HepG2 (cell line): ENCODE measurements at regions not wholly inside any gene's neighbourhood (a gene's known extent, or its start where the extent isn't known, plus 50 kb on each side); places are given as distances from the start of the nearest gene placed in this dataset.

Experiments
- ATAC-seq: fragments of 200-7000 bp; cut with Tn5 transposase; 3 replicates; pipeline ENCODE4 v1.9.1; 2020; ENCODE audit warnings: mild to moderate bottlenecking, moderate library complexity
- BruUV-seq: library from RNA; stranded (reverse); fragments of 400-500 nt; replicated peaks from 2 replicates; lab custom pipeline; 2021; lab: Mats Ljungman, UMichigan
- CTCF ChIA-PET: fragments of 300-600 bp; formaldehyde crosslinking; extraction: SDS; loops from one replicate; lab custom pipeline; 2021; ENCODE audit warnings: low total read pairs, inconsistent platforms, low intra/inter-chr PET ratio; lab: Yijun Ruan, JAX
- POLR2A ChIA-PET: fragments of 350-600 bp; sonication (Branson Sonifier 250); formaldehyde crosslinking; loops from one replicate; lab custom pipeline; 2020; ENCODE audit warnings: antibody characterized with exemption, inconsistent platforms; lab: Yijun Ruan, JAX
- DNase-seq: peaks from one replicate; pipeline ENCODE4 v3.0.0-alpha.2; 2015; ENCODE audit warnings: low spot score
- FAIRE-seq: peaks from 3 replicates; lab custom pipeline; 2011; peaks lifted over from hg19 to GRCh38; lab: Jason Lieb, UNC
- H2AFZ ChIP-seq: one replicate; pipeline ENCODE4 v1.6.1; 2011; ENCODE audit warnings: low read length, inconsistent platforms
- H3K27ac ChIP-seq: fragments of 300-600 bp; 3 replicates; pipeline ENCODE4 v1.8.0; 2011; ENCODE audit warnings: mixed run types, mild to moderate bottlenecking, mixed read lengths, low read length, inconsistent platforms; ENCODE audit not compliant: insufficient read depth; ENCODE audit errors: extremely low read length
- H3K27me3 ChIP-seq, 2 experiments: fragments of 200-600 bp in 1 of 2; 2 replicates in 1 of 2; 3 replicates in 1 of 2; pipeline versions ENCODE4 v1.6.0 to v1.8.0; 2011; ENCODE audit warnings: low read length in 2 of 2, mild to moderate bottlenecking in 2 of 2, moderate library complexity in 2 of 2, inconsistent platforms in 1 of 2; ENCODE audit not compliant: insufficient read depth in 2 of 2, control insufficient read depth in 1 of 2
- H3K36me3 ChIP-seq, 2 experiments: fragments of 200-600 bp in 1 of 2; replicated peaks in 1 of 2; 2 replicates in 1 of 2; 3 replicates in 1 of 2; pipeline versions ENCODE4 v1.5.1 to v1.8.0; 2011; ENCODE audit warnings: low read length in 2 of 2, inconsistent platforms in 1 of 2; ENCODE audit not compliant: insufficient read depth in 2 of 2, control insufficient read depth in 1 of 2
- H3K4me1 ChIP-seq: 2 replicates; pipeline ENCODE4 v1.5.1; 2012; ENCODE audit warnings: low read length, inconsistent platforms; ENCODE audit not compliant: insufficient read depth
- H3K4me2 ChIP-seq: 2 replicates; pipeline ENCODE4 v1.6.0; 2011; ENCODE audit warnings: low read depth, low read length, inconsistent platforms
- H3K4me3 ChIP-seq, 3 experiments: fragments of 200-600 bp in 1 of 3; sonication (generic), shearing (Covaris generic) in 1 of 3; replicated peaks in 1 of 3; 2 replicates each; pipeline ENCODE4 v1.5.1; 2011 to 2016; ENCODE audit warnings: low read length in 3 of 3, inconsistent platforms in 2 of 3, low read depth in 2 of 3, mild to moderate bottlenecking in 2 of 3, control low read depth in 1 of 3, mixed read lengths in 1 of 3; ENCODE audit not compliant: insufficient read depth in 1 of 3
- H3K79me2 ChIP-seq: one replicate; pipeline ENCODE4 v1.6.1; 2011; ENCODE audit warnings: low read length, inconsistent platforms; ENCODE audit not compliant: insufficient read depth
- H3K9ac ChIP-seq: 2 replicates; pipeline ENCODE4 v1.6.0; 2011; ENCODE audit warnings: mild to moderate bottlenecking, low read depth, low read length, inconsistent platforms; ENCODE audit not compliant: insufficient read depth
- H3K9me3 ChIP-seq: 2 replicates; pipeline ENCODE4 v1.5.1; 2012; ENCODE audit warnings: mild to moderate bottlenecking, low read length
- H4K20me1 ChIP-seq: 2 replicates; pipeline ENCODE4 v1.6.0; 2011; ENCODE audit warnings: inconsistent platforms, mild to moderate bottlenecking, low read length, moderate library complexity; ENCODE audit not compliant: insufficient read depth
- CENPT ChIP-seq: sonication (generic); formaldehyde crosslinking; IDR thresholded peaks from 2 replicates; pipeline ENCODE4 v1.8.0; 2022; ENCODE audit warnings: low read depth, mild to moderate bottlenecking, moderate library complexity, missing genetic modification reagents
- KLF6 ChIP-seq: IDR thresholded peaks from 2 replicates; pipeline ENCODE4 v1.8.0; 2016; ENCODE audit warnings: missing biosample characterization, missing genetic modification reagents
- PRDM4 ChIP-seq: sonication (generic); formaldehyde crosslinking; IDR thresholded peaks from 2 replicates; pipeline ENCODE4 v1.9.0; 2021; ENCODE audit warnings: missing genetic modification reagents, borderline replicate concordance
- SRSF1 ChIP-seq: fragments of 200-400 bp; formaldehyde crosslinking; optimal IDR thresholded peaks from 2 replicates; pipeline ENCODE3; 2017; ENCODE audit warnings: mild to moderate bottlenecking, low read depth, low read length, moderate library complexity
- YY1 ChIP-seq: IDR thresholded peaks from 2 replicates; pipeline ENCODE4 v1.6.1; 2011; ENCODE audit warnings: low read length, low read depth, moderate library complexity, mild to moderate bottlenecking; ENCODE audit not compliant: insufficient read depth, insufficient replicate concordance
- ZC3H13 ChIP-seq: sonication (generic); formaldehyde crosslinking; IDR thresholded peaks from 2 replicates; pipeline ENCODE4 v1.8.1; 2023; ENCODE audit warnings: mild to moderate bottlenecking, missing genetic modification reagents, moderate library complexity
- ZEB1 ChIP-seq: IDR thresholded peaks from 2 replicates; pipeline ENCODE4 v1.6.1; 2012; ENCODE audit warnings: mild to moderate bottlenecking, low read depth, inconsistent platforms; ENCODE audit not compliant: insufficient replicate concordance
- ZFP41 ChIP-seq: sonication (generic); formaldehyde crosslinking; IDR thresholded peaks from 2 replicates; pipeline ENCODE4 v1.4.0; 2020; ENCODE audit warnings: mild to moderate bottlenecking, missing genetic modification reagents, borderline replicate concordance
- ZNF737 ChIP-seq: sonication (generic); formaldehyde crosslinking; IDR thresholded peaks from 2 replicates; pipeline ENCODE4 v1.5.0; 2020; ENCODE audit warnings: missing genetic modification reagents, mild to moderate bottlenecking, borderline replicate concordance
- WGBS: methylation state at CpG from one replicate; pipeline ENCODE4 v1.1.6; 2017; ENCODE audit warnings: low lambda C conversion rate; 5-methylcytosine and 5-hydroxymethylcytosine counted together
- in situ Hi-C: cut with HindIII; loops from 2 replicates; pipeline ENCODE4 v1.10.0; 2017; ENCODE audit warnings: low pct_unique_long_range_greater_than_20kb; ENCODE audit not compliant: extremely low pct_ligation_motif_present
- intact Hi-C: fragments of 100-400 bp; cut with micrococcal nuclease; formaldehyde crosslinking; loops from one replicate; pipeline ENCODE4 v1.10.0; 2022; ENCODE audit not compliant: unreplicated experiment

- Histone ChIP-seq H3K4me1 (peaks cover 8% of the 10 kb centered on the region), H3K9me3 (no peaks in the 10 kb centered on the region)
- no TSS peak for BruUV-seq
- no peak for ATAC-seq
- TF ChIP-seq SRSF1: no peak
- no peak for TF ChIP-seq YY1
- TF ChIP-seq ZNF737: no peak
- no peak for TF ChIP-seq KLF6 (CRISPR knock-in tag)
- TF ChIP-seq ZEB1: no peak
- TF ChIP-seq, all 625 proteins: peak for 0
- no peak for FAIRE-seq
- WGBS: 60% methylated on average over 3 of the region's 7 CpGs
- POLR2A ChIA-PET: no interaction called here
- Histone ChIP-seq H3K79me2 (no peaks in the 10 kb centered on the region), H3K27ac (no peak overlapping the region), H3K27me3 (peaks cover 1 to 2% of the 10 kb centered on the region in 2 experiments; a peak in 1 of 5 replicates), H2AFZ (no peak overlapping the region), H3K4me2 (no peak overlapping the region), H3K4me3 (no peak overlapping the region), H3K9ac (no peak overlapping the region), H3K36me3 (no peaks in the 10 kb centered on the region), H4K20me1 (no peaks in the 10 kb centered on the region)
- CTCF ChIA-PET: no interaction called here
- in situ Hi-C loops (no loop called here), intact Hi-C loops (no loop called here)
- no peak for DNase-seq
These were observed 82.7 kb downstream of the THAP12 start for GRCh38 chr11:76298255-76298654.

DNA sequence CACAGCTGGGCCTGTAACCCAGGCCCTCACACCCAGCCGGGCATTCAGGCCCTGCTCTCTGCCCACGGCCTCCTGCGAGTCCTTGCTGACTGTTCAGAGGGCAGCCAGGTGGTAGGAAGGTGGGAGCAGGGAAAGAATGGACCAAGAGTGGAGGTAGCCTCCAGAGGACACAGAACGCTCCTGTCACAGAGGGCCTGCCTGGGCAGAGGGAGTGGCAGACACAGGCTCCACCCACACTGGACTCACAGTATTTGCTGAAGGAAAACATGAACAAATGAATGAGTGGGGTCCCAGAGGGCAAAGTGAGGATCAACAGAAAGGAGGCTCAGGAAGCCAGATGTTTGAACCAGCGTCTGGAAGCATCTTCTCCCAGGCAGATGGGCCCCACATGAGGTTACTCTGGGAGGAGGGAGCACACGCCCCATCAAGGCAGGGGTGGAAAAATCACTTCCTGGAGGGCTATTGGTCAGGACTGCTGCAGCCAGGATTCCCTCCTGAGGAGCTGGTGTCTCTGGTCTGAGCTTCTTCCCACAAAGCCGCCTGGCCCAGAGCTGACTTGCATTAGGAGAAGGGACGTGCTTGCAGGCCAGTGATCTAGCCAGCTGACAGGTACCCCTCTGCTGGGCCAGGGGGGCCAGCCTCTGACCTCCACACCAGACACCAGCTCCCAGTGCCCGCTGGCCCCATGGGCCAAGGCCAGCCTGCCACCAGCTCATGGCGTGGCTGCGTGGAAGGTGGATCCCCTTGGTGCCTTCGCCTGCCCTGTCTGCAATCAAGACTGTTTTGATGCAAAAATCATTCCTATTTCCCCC is 84.0 kb downstream of the THAP12 start:
- intact Hi-C loops: no loop called here
- peaks cover 1 to 2% of the 10 kb centered on the region in 2 experiments; a peak in 1 of 5 replicates for H3K27me3 ChIP-seq
- TF ChIP-seq CENPT (CRISPR knock-in tag) (no peak), PRDM4 (CRISPR knock-in tag) (no peak), ZFP41 (CRISPR knock-in tag) (no peak), ZC3H13 (CRISPR knock-in tag) (no peak)

More for the DNA sequence above, 84.0 kb downstream of the THAP12 start:
- ATAC-seq (peak; percentile 61), FAIRE-seq (no peak), DNase-seq (no peak)
- no peaks in the 10 kb centered on the region for H3K79me2 ChIP-seq
- CTCF ChIA-PET: no interaction called here
- no peak overlapping the region for H3K9ac ChIP-seq
- no peak overlapping the region for H3K4me3 ChIP-seq
- peaks cover 8% of the 10 kb centered on the region for H3K4me1 ChIP-seq
- no peak overlapping the region for H3K27ac ChIP-seq
- POLR2A ChIA-PET: no interaction called here
- 0 out of 2 replicates have a peak overlapping the region, but pooled peaks have one; percentile 13 for H3K4me2 ChIP-seq
- H3K9me3 ChIP-seq: no peaks in the 10 kb centered on the region
- in situ Hi-C loops: no loop called here
- no peaks in the 10 kb centered on the region for H4K20me1 ChIP-seq
- 19% methylated on average over 5 of the region's 12 CpGs for WGBS
- no TSS peak for BruUV-seq
- no peaks in the 10 kb centered on the region for H3K36me3 ChIP-seq
- no peak overlapping the region for H2AFZ ChIP-seq
